Keratinocyte (primary cell): ENCODE measurements at regions not wholly inside any gene's neighbourhood (a gene's known extent, or its start where the extent isn't known, plus 50 kb on each side); places are given as distances from the start of the nearest gene placed in this dataset.

ENCODE experiments used
- CTCF ChIP-seq, 3 experiments: IDR thresholded peaks in 1 of 3; conservative IDR thresholded peaks in 1 of 3; optimal IDR thresholded peaks in 1 of 3; 2 replicates in 2 of 3; 3 replicates in 1 of 3; pipeline versions ENCODE3 to v1.5.1; 2011; ENCODE audit warnings: low read length in 3 of 3, mild to moderate bottlenecking in 3 of 3, moderate library complexity in 2 of 3, control low read depth in 1 of 3, inconsistent platforms in 1 of 3; ENCODE audit not compliant: insufficient read depth in 2 of 3; ENCODE audit errors: extremely low read depth in 1 of 3
- EZH2 ChIP-seq: IDR thresholded peaks from one replicate; pipeline ENCODE4 v1.6.1; 2012; ENCODE audit warnings: inconsistent platforms, mild to moderate bottlenecking, low read length, moderate library complexity

GRCh38 chr13:107864543-107865317 lies 350.6 kb downstream of the LIG4 start:
- no peak for TF ChIP-seq CTCF (optimal IDR thresholded peaks at IDR 0.05 in 1 of 3, IDR thresholded peaks at IDR 0.05 in 1 of 3, conservative IDR thresholded peaks at IDR 0.05 in 1 of 3; ENCODE audit: extremely low read depth in 1 of 3, insufficient read depth in 2 of 3, low read length in 3 of 3)
- TF ChIP-seq EZH2 = no peak
